ENCODE measurements at regions not wholly inside any gene's neighbourhood (a gene's known extent, or its start where the extent isn't known, plus 50 kb on each side); places are given as distances from the start of the nearest gene placed in this dataset.

GRCh38 chr11:70807195-70807543 is 408.8 kb downstream of the CTTN start:
- POLR2A ChIA-PET: no interaction called here
- no peaks in the 10 kb centered on the region for H3K27me3 ChIP-seq (ENCODE audit: control insufficient read depth, insufficient read depth, low read length)
- DNase-seq (ENCODE audit: low read depth, low spot score): no peak

GRCh38 chr11:70808686-70809375 is 410.5 kb downstream of the CTTN start:
- no peak for DNase-seq (ENCODE audit: low read depth, low spot score)
- H3K27me3 ChIP-seq (ENCODE audit: control insufficient read depth, insufficient read depth, low read length): no peaks in the 10 kb centered on the region
- H3K9me3 ChIP-seq (ENCODE audit: control insufficient read depth, insufficient read depth, low read length): peaks cover 86% of the 10 kb centered on the region
- no peak overlapping the region for H3K27ac ChIP-seq (ENCODE audit: low read depth, low read length)
- no peak for TF ChIP-seq CTCF (IDR thresholded peaks at IDR 0.05; ENCODE audit: low read depth, low read length)
- no peak overlapping the region for H3K4me3 ChIP-seq (ENCODE audit: low read depth, low read length)
- POLR2A ChIA-PET: no interaction called here
- CTCF ChIA-PET: no interaction called here

More at GRCh38 chr11:70807195-70807543, 408.8 kb downstream of the CTTN start:
- Histone ChIP-seq H3K4me3 (ENCODE audit: low read depth, low read length) (no peak overlapping the region), H3K9me3 (ENCODE audit: control insufficient read depth, insufficient read depth, low read length) (peaks cover 82% of the 10 kb centered on the region), H3K27ac (ENCODE audit: low read depth, low read length) (no peak overlapping the region)
- no peak for TF ChIP-seq CTCF (IDR thresholded peaks at IDR 0.05; ENCODE audit: low read depth, low read length)
- CTCF ChIA-PET: no interaction called here

GRCh38 chr11:70810133-70810532 is 411.8 kb downstream of the CTTN start:
- no peak for TF ChIP-seq CTCF (IDR thresholded peaks at IDR 0.05; ENCODE audit: low read depth, low read length)
- ChIA-PET POLR2A (no interaction called here), CTCF (no interaction called here)
- Histone ChIP-seq H3K27me3 (ENCODE audit: control insufficient read depth, insufficient read depth, low read length) (no peaks in the 10 kb centered on the region), H3K4me3 (ENCODE audit: low read depth, low read length) (no peak overlapping the region), H3K9me3 (ENCODE audit: control insufficient read depth, insufficient read depth, low read length) (peaks cover 85% of the 10 kb centered on the region), H3K27ac (ENCODE audit: low read depth, low read length) (no peak overlapping the region)
- DNase-seq (ENCODE audit: low read depth, low spot score): no peak

- POLR2A ChIA-PET: no interaction called here
- TF ChIP-seq CTCF (IDR thresholded peaks at IDR 0.05; ENCODE audit: low read depth, low read length): no peak
- CTCF ChIA-PET: no interaction called here
- peaks cover 87% of the 10 kb centered on the region for H3K9me3 ChIP-seq (ENCODE audit: control insufficient read depth, insufficient read depth, low read length)
- no peak overlapping the region for H3K4me3 ChIP-seq (ENCODE audit: low read depth, low read length)
- H3K27ac ChIP-seq (ENCODE audit: low read depth, low read length): no peak overlapping the region
- DNase-seq (ENCODE audit: low read depth, low spot score): no peak
- H3K27me3 ChIP-seq (ENCODE audit: control insufficient read depth, insufficient read depth, low read length): no peaks in the 10 kb centered on the region
Measured at GRCh38 chr11:70810681-70811080, 412.4 kb downstream of the CTTN start.

GRCh38 chr11:70811483-70811882 is 413.2 kb downstream of the CTTN start:
- no peak for TF ChIP-seq CTCF (IDR thresholded peaks at IDR 0.05; ENCODE audit: low read depth, low read length)
- POLR2A ChIA-PET: no interaction called here
- Histone ChIP-seq H3K27me3 (ENCODE audit: control insufficient read depth, insufficient read depth, low read length) (no peaks in the 10 kb centered on the region), H3K9me3 (ENCODE audit: control insufficient read depth, insufficient read depth, low read length) (peaks cover 88% of the 10 kb centered on the region), H3K4me3 (ENCODE audit: low read depth, low read length) (no peak overlapping the region), H3K27ac (ENCODE audit: low read depth, low read length) (no peak overlapping the region)
- CTCF ChIA-PET: no interaction called here
- no peak for DNase-seq (ENCODE audit: low read depth, low spot score)

Measured in AG04450 (cell line).